HG03432 (cell line): ENCODE measurements at regions not wholly inside any gene's neighbourhood (a gene's known extent, or its start where the extent isn't known, plus 50 kb on each side); places are given as distances from the start of the nearest gene placed in this dataset.

Experiments
- ATAC-seq: cut with Tn5 transposase; IDR thresholded peaks from one replicate; pipeline ENCODE4 v1.9.1; 2021; ENCODE audit warnings: mild to moderate bottlenecking, moderate library complexity; ENCODE audit not compliant: unreplicated experiment

DNA sequence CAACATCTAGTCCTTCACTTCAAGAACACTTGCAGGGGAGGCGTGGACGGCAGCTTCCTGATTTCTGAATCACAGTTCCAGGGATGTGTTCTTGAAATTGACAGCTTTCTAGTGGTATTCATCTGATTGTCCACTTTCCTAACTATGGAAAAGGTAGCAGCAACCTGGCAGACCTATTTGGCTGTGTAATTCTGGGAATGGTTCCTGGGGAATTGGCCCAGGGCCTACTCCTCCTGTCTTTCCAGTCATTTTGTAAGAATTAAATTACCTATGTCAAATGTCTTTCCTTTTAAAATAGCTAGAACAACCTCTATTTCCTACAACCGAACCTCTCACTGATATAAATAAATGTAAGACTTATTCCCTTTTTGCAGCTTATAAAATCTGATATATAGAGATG is 85.5 kb upstream of the RSPO3 start:
- no peak for ATAC-seq

DNA sequence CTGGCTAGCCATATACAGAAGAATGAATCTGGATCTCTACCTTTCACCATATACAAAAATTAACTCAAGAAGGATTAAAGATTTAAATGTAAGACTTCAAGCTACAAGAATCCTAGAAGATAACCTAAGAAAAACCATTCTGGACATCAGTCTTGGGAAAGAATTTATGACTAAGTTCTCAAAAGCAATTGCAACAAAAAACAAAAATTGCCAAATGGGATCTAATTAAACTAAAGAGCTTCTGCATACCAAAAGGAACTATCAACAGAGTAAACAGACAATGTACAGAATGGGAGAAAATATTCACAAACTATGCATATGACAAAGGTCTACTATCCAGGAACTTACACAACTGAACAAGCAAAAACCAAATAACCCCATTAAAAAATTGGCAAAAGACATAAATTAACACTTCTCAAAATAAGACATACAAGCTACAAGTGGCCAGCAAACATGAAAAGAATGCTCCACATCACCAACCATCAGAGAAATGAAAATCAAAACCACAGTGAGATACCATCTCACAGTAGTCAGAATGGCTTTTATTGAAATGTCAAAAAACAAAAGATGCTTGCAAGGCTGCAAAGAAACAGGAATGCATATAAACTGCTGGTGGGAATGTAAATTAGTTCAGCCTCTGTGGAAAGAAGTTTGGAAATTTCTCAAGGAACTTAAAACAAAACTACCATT is 66.8 kb upstream of the RSPO3 start:
- ATAC-seq, result no peak

DNA sequence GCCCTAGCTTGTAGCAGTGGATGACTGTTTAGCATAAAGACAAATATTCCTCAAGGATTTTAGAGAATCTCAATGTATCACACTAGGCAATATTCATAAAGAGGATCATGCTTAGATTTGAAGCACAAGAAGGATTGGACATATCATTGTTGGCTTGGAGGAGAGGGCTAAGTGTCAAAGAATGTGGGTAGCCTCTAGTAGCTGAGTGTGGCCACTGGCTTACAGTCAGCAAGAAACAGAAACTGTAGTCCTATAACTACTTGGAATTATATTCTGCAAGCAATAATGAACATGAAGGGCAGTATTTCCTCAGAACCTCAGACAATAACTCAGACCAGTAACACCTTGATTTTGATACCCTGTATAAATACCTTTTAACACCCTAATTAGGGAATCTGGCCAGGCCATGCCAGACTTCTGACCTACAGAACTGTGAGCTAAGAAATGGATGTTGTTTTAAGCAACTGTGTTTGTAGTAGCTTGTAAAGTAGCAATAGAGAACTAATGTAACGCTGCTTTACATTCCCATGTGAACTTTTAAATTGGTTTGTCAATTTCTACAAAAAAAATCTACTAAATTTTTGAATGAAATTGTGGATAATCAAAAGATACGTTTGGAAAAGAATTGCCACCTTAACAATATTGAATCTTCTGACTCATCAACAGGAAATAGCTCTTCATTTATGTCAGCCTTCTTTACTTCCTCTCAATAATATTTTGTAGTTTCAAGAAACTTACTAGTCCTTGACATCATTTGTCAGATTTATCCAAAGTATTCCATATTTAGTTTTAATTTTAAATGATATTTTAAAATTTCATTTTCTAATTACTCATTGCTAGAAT is 65.2 kb upstream of the RSPO3 start:
- no peak for ATAC-seq

DNA sequence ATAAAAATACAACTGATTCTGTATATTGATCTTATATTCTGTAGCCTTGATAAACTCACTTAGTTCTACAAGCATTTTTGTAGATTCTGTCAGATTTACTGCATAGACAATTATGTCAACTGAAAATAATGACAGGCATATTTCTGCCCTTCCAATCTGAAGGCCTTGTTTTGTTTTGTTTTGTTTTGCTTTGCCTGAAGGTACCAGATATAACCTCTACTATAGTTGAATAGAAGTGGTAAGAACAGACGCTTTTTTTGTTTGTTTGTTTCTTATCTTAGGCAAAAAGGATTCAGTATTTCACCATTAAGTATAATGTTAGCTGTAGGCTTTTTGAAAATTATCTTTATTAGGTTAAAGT is 64.6 kb upstream of the RSPO3 start:
- ATAC-seq, result no peak

GRCh38 chr6:127058027-127058426 is 60.4 kb upstream of the RSPO3 start:
- no peak for ATAC-seq

DNA sequence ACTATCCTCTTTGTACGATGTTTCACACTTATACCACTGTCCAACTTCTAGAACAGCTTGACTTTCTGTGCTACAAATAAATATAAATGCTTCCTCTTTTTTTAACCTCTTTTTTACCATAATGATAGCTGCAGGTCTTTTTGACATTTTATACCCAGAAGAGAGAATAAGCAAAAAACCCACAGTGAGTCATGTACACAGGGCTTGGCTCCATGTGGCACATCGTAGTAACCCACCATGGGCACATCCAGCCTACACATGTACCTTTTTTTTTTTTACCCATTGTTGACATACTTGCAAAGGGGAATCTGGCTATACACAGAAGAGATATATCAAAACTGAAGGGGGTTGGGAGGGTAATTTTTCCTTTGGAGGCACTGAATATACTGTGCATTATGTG is 59.5 kb upstream of the RSPO3 start:
- ATAC-seq, result no peak
